IMR-90 (cell line): ENCODE measurements at regions not wholly inside any gene's neighbourhood (a gene's known extent, or its start where the extent isn't known, plus 50 kb on each side); places are given as distances from the start of the nearest gene placed in this dataset.

ENCODE experiments used
- CEBPB ChIP-seq: IDR thresholded peaks from 2 replicates; pipeline ENCODE4 v1.6.1; 2012; ENCODE audit warnings: low read depth, low read length, improper control_type of control experiment
- CHD1 ChIP-seq: IDR thresholded peaks from 2 replicates; pipeline ENCODE4 v1.6.1; 2012; ENCODE audit warnings: low read depth, low read length, improper control_type of control experiment
- FOS ChIP-seq: fragments of 150-350 bp; IDR thresholded peaks from 2 replicates; pipeline ENCODE4 v1.6.1; 2016; ENCODE audit warnings: low read depth, low read length
- MAFK ChIP-seq: IDR thresholded peaks from 2 replicates; pipeline ENCODE4 v1.6.1; 2012; ENCODE audit warnings: low read depth, low read length, improper control_type of control experiment
- MAZ ChIP-seq: IDR thresholded peaks from 2 replicates; pipeline ENCODE4 v1.6.1; 2012; ENCODE audit warnings: low read depth, mild to moderate bottlenecking, low read length, improper control_type of control experiment, moderate library complexity, borderline replicate concordance
- MXI1 ChIP-seq: IDR thresholded peaks from 2 replicates; pipeline ENCODE4 v1.6.1; 2012; ENCODE audit warnings: low read depth, mild to moderate bottlenecking, low read length, moderate library complexity, borderline replicate concordance
- NFE2L2 ChIP-seq: fragments of 150-350 bp; IDR thresholded peaks from 2 replicates; pipeline ENCODE4 v1.6.1; 2016; ENCODE audit warnings: low read depth, mild to moderate bottlenecking, low read length
- POLR2A ChIP-seq: IDR thresholded peaks from 2 replicates; pipeline ENCODE4 v1.6.1; 2012; ENCODE audit warnings: mild to moderate bottlenecking, low read depth, low read length
- RAD21 ChIP-seq: IDR thresholded peaks from 2 replicates; pipeline ENCODE4 v1.6.1; 2012; ENCODE audit warnings: low read length, improper control_type of control experiment
- RCOR1 ChIP-seq: IDR thresholded peaks from 2 replicates; pipeline ENCODE4 v1.6.1; 2012; ENCODE audit warnings: mild to moderate bottlenecking, low read length, improper control_type of control experiment; ENCODE audit not compliant: insufficient replicate concordance
- USF2 ChIP-seq: fragments of 150-350 bp; IDR thresholded peaks from 2 replicates; pipeline ENCODE4 v1.6.1; 2017; ENCODE audit warnings: mild to moderate bottlenecking, antibody characterized with exemption, low read length, low read depth
- TF ChIP-seq, protein P1 (sequence below): conservative IDR thresholded peaks from 2 replicates; pipeline ENCODE4 v1.5.1; 2012; ENCODE audit warnings: mild to moderate bottlenecking, low read depth, low read length, improper control_type of control experiment
- TF ChIP-seq, protein P2 (sequence below): fragments of 150-350 bp; IDR thresholded peaks from 2 replicates; pipeline ENCODE4 v1.6.1; 2016; ENCODE audit warnings: low read depth, mild to moderate bottlenecking, low read length, moderate library complexity, borderline replicate concordance

GRCh38 chr1:208781391-208782045 lies 537.3 kb upstream of the PLXNA2 start:
- TF ChIP-seq, protein P1, sequence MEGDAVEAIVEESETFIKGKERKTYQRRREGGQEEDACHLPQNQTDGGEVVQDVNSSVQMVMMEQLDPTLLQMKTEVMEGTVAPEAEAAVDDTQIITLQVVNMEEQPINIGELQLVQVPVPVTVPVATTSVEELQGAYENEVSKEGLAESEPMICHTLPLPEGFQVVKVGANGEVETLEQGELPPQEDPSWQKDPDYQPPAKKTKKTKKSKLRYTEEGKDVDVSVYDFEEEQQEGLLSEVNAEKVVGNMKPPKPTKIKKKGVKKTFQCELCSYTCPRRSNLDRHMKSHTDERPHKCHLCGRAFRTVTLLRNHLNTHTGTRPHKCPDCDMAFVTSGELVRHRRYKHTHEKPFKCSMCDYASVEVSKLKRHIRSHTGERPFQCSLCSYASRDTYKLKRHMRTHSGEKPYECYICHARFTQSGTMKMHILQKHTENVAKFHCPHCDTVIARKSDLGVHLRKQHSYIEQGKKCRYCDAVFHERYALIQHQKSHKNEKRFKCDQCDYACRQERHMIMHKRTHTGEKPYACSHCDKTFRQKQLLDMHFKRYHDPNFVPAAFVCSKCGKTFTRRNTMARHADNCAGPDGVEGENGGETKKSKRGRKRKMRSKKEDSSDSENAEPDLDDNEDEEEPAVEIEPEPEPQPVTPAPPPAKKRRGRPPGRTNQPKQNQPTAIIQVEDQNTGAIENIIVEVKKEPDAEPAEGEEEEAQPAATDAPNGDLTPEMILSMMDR, result no peak
- TF ChIP-seq CHD1 (no peak), MAFK (no peak), POLR2A (no peak), USF2 (no peak), RAD21 (no peak), FOS (no peak), NFE2L2 (no peak), RCOR1 (no peak), CEBPB (no peak), MXI1 (no peak), MAZ (no peak)
- TF ChIP-seq, protein P2, sequence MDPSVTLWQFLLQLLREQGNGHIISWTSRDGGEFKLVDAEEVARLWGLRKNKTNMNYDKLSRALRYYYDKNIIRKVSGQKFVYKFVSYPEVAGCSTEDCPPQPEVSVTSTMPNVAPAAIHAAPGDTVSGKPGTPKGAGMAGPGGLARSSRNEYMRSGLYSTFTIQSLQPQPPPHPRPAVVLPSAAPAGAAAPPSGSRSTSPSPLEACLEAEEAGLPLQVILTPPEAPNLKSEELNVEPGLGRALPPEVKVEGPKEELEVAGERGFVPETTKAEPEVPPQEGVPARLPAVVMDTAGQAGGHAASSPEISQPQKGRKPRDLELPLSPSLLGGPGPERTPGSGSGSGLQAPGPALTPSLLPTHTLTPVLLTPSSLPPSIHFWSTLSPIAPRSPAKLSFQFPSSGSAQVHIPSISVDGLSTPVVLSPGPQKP, result no peak
